ENCODE measurements at regions not wholly inside any gene's neighbourhood (a gene's known extent, or its start where the extent isn't known, plus 50 kb on each side); places are given as distances from the start of the nearest gene placed in this dataset.
"Not testable (repeated sequence)": the region's sequence is repeated elsewhere in the genome, so short reads cannot be mapped to it uniquely, and the experiment has no call there.

- TF ChIP-seq, protein P1, sequence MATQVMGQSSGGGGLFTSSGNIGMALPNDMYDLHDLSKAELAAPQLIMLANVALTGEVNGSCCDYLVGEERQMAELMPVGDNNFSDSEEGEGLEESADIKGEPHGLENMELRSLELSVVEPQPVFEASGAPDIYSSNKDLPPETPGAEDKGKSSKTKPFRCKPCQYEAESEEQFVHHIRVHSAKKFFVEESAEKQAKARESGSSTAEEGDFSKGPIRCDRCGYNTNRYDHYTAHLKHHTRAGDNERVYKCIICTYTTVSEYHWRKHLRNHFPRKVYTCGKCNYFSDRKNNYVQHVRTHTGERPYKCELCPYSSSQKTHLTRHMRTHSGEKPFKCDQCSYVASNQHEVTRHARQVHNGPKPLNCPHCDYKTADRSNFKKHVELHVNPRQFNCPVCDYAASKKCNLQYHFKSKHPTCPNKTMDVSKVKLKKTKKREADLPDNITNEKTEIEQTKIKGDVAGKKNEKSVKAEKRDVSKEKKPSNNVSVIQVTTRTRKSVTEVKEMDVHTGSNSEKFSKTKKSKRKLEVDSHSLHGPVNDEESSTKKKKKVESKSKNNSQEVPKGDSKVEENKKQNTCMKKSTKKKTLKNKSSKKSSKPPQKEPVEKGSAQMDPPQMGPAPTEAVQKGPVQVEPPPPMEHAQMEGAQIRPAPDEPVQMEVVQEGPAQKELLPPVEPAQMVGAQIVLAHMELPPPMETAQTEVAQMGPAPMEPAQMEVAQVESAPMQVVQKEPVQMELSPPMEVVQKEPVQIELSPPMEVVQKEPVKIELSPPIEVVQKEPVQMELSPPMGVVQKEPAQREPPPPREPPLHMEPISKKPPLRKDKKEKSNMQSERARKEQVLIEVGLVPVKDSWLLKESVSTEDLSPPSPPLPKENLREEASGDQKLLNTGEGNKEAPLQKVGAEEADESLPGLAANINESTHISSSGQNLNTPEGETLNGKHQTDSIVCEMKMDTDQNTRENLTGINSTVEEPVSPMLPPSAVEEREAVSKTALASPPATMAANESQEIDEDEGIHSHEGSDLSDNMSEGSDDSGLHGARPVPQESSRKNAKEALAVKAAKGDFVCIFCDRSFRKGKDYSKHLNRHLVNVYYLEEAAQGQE (IDR thresholded peaks at IDR 0.05; ENCODE audit: insufficient replicate concordance, low read depth): not testable (repeated sequence)
- TF ChIP-seq POLR2AphosphoS5 (IDR thresholded peaks at IDR 0.05; ENCODE audit: low read depth); CTCF (IDR thresholded peaks at IDR 0.05; ENCODE audit: insufficient read depth, low read length): not testable (repeated sequence)
These were observed 350.0 kb downstream of the CNTNAP3B start for GRCh38 chr9:41779192-41779591.
